Loucy (cell line): ENCODE measurements at regions not wholly inside any gene's neighbourhood (a gene's known extent, or its start where the extent isn't known, plus 50 kb on each side); places are given as distances from the start of the nearest gene placed in this dataset.

Source experiments
- H2AFZ ChIP-seq: fragments of 200-600 bp; sonication (generic); 2 replicates; pipeline ENCODE4 v1.6.0; 2016; ENCODE audit warnings: antibody characterized with exemption, mild to moderate bottlenecking, low read length, moderate library complexity
- H3F3A ChIP-seq: fragments of 200-600 bp; 2 replicates; pipeline ENCODE4 v1.6.0; 2016; ENCODE audit warnings: antibody characterized with exemption, low read depth, mild to moderate bottlenecking
- H3K27me3 ChIP-seq: fragments of 200-600 bp; sonication (generic); 2 replicates; pipeline ENCODE4 v1.6.1; 2014; ENCODE audit warnings: low read length, mild to moderate bottlenecking; ENCODE audit not compliant: insufficient read depth, poor library complexity, severe bottlenecking
- H3K36me3 ChIP-seq: fragments of 200-600 bp; sonication (generic); 2 replicates; pipeline ENCODE4 v1.6.1; 2016; ENCODE audit warnings: low read length; ENCODE audit not compliant: insufficient read depth
- H3K4me1 ChIP-seq: fragments of 200-600 bp; sonication (generic); 2 replicates; pipeline ENCODE4 v1.5.1; 2014; ENCODE audit warnings: low read length, mild to moderate bottlenecking; ENCODE audit not compliant: insufficient read depth, poor library complexity, severe bottlenecking
- H3K4me2 ChIP-seq: fragments of 200-600 bp; sonication (generic); 2 replicates; pipeline ENCODE4 v1.6.0; 2014; ENCODE audit warnings: antibody characterized with exemption, low read length, low read depth, mild to moderate bottlenecking; ENCODE audit not compliant: poor library complexity, severe bottlenecking
- H3K4me3 ChIP-seq: fragments of 200-600 bp; sonication (generic); 2 replicates; pipeline ENCODE4 v1.5.1; 2014; ENCODE audit warnings: low read length, mild to moderate bottlenecking, mixed read lengths; ENCODE audit not compliant: poor library complexity, severe bottlenecking
- H3K79me2 ChIP-seq: fragments of 200-600 bp; sonication (generic); 2 replicates; pipeline ENCODE4 v1.6.1; 2014; ENCODE audit warnings: low read length; ENCODE audit not compliant: insufficient read depth
- H3K9ac ChIP-seq: fragments of 200-600 bp; sonication (generic); 2 replicates; pipeline ENCODE4 v1.6.0; 2014; ENCODE audit warnings: mild to moderate bottlenecking, low read depth, low read length, moderate library complexity; ENCODE audit not compliant: poor library complexity, severe bottlenecking
- H3K9me2 ChIP-seq: fragments of 200-600 bp; sonication (generic); replicated peaks from 2 replicates; pipeline ENCODE4 v1.6.1; 2016; ENCODE audit warnings: low read depth, low read length, mixed read lengths
- H3K9me3 ChIP-seq: fragments of 200-600 bp; sonication (generic); 2 replicates; pipeline ENCODE4 v1.6.1; 2014; ENCODE audit warnings: mild to moderate bottlenecking, antibody characterized with exemption, low read length, low read depth; ENCODE audit not compliant: insufficient read depth
- H4K20me1 ChIP-seq: fragments of 200-600 bp; sonication (generic); 2 replicates; pipeline ENCODE4 v1.6.0; 2014; ENCODE audit warnings: antibody characterized with exemption, low read length, mild to moderate bottlenecking; ENCODE audit not compliant: insufficient read depth, poor library complexity, severe bottlenecking
- CTCF ChIP-seq: fragments of 200-600 bp; sonication (generic); conservative IDR thresholded peaks from 2 replicates; pipeline ENCODE4 v1.5.1; 2014; ENCODE audit warnings: mild to moderate bottlenecking, antibody characterized with exemption, low read length
- EZH2phosphoT487 ChIP-seq: fragments of 200-600 bp; IDR thresholded peaks from 2 replicates; pipeline ENCODE4 v1.6.1; 2018; ENCODE audit warnings: antibody characterized with exemption, mild to moderate bottlenecking, moderate library complexity, borderline replicate concordance

- no peak for TF ChIP-seq CTCF
- TF ChIP-seq EZH2phosphoT487: no peak
Measured at GRCh38 chr7:156046031-156046560, 233.8 kb upstream of the SHH start.

GRCh38 chr7:156043416-156044178, 231.3 kb upstream of the SHH start:
- no peak for TF ChIP-seq CTCF
- no peak for TF ChIP-seq EZH2phosphoT487

More at GRCh38 chr7:156046031-156046560, 233.8 kb upstream of the SHH start:
- Histone ChIP-seq H2AFZ (no peak overlapping the region), H3K9me3 (no peaks in the 10 kb centered on the region; the same call in 1 of the 2 replicates), H3F3A (no peaks in the 10 kb centered on the region), H3K9ac (no peak overlapping the region), H4K20me1 (no peaks in the 10 kb centered on the region), H3K36me3 (no peaks in the 10 kb centered on the region), H3K4me1 (no peaks in the 10 kb centered on the region), H3K4me2 (no peak overlapping the region), H3K9me2 (no peaks in the 10 kb centered on the region), H3K79me2 (no peaks in the 10 kb centered on the region), H3K27me3 (no peaks in the 10 kb centered on the region), H3K4me3 (no peak overlapping the region)

GRCh38 chr7:156041398-156041797, 229.1 kb upstream of the SHH start:
- no peak overlapping the region for H3K4me3 ChIP-seq
- peaks cover 2% of the 10 kb centered on the region; the same call in 1 of the 2 replicates for H3K9me3 ChIP-seq
- H4K20me1 ChIP-seq: no peaks in the 10 kb centered on the region
- no peaks in the 10 kb centered on the region for H3F3A ChIP-seq
- H3K79me2 ChIP-seq: no peaks in the 10 kb centered on the region
- no peaks in the 10 kb centered on the region for H3K36me3 ChIP-seq
- H3K9ac ChIP-seq: no peak overlapping the region
- H3K9me2 ChIP-seq: no peaks in the 10 kb centered on the region
- no peak overlapping the region for H3K4me2 ChIP-seq
- H3K4me1 ChIP-seq: no peaks in the 10 kb centered on the region
- TF ChIP-seq CTCF (no peak), EZH2phosphoT487 (no peak)
- no peak overlapping the region for H2AFZ ChIP-seq
- H3K27me3 ChIP-seq: no peaks in the 10 kb centered on the region

More at GRCh38 chr7:156043416-156044178, 231.3 kb upstream of the SHH start:
- H3K9ac ChIP-seq: no peak overlapping the region
- no peak overlapping the region for H3K4me2 ChIP-seq
- no peaks in the 10 kb centered on the region for H3K36me3 ChIP-seq
- no peaks in the 10 kb centered on the region for H3K4me1 ChIP-seq
- H3K9me3 ChIP-seq: peaks cover 2% of the 10 kb centered on the region; the same call in 1 of the 2 replicates
- no peaks in the 10 kb centered on the region for H3F3A ChIP-seq
- no peak overlapping the region for H2AFZ ChIP-seq
- H3K79me2 ChIP-seq: no peaks in the 10 kb centered on the region
- H3K9me2 ChIP-seq: no peaks in the 10 kb centered on the region
- no peaks in the 10 kb centered on the region for H3K27me3 ChIP-seq
- no peaks in the 10 kb centered on the region for H4K20me1 ChIP-seq
- no peak overlapping the region for H3K4me3 ChIP-seq
